HG03469 (cell line): ENCODE measurements at regions not wholly inside any gene's neighbourhood (a gene's known extent, or its start where the extent isn't known, plus 50 kb on each side); places are given as distances from the start of the nearest gene placed in this dataset.
"Not testable (repeated sequence)": the region's sequence is repeated elsewhere in the genome, so short reads cannot be mapped to it uniquely, and the experiment has no call there.

Source experiments
- ATAC-seq: cut with Tn5 transposase; IDR thresholded peaks from one replicate; pipeline ENCODE4 v1.9.1; 2021; ENCODE audit warnings: mild to moderate bottlenecking, moderate library complexity, moderate number of reproducible peaks; ENCODE audit not compliant: unreplicated experiment

DNA sequence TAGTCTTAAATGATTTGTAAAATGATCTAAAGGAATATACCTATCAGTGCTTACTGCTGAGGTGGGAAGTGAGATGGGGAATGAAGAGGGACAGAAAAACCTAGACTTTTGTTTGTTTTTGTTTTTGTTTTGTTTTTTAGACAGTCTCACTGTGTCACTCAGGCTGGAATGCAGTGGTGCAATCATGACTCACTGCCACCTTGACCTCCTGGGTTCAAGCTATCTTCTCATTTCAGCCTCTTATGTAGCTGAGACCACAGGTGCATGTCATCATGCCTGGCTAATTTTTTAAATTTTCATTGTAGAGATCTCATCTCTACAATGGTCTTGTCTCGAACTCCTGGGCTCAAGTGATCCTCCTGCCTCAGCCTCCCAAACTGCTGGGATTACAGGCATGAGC lies 116.4 kb upstream of the SEM1 start:
- no peak for ATAC-seq

DNA sequence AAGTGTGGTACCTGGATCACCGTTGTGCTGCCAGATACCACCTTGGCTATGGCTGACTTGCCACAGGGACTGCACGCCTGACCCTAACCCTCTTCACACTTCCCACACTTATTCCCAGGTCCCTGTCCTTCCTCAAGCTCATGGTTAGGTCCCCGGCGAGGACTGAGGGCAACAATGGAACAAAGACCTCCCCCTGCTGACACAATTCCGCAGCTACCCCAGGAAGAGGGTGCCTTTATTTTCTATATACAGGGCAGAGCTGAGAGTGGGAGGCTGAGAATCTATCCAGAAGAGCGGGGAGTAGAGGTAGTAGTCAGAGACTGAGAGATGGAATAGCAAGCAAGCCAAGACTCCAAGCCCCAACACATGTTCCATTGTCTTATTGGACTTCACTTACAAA lies 118.1 kb upstream of the SEM1 start:
- no peak for ATAC-seq

DNA sequence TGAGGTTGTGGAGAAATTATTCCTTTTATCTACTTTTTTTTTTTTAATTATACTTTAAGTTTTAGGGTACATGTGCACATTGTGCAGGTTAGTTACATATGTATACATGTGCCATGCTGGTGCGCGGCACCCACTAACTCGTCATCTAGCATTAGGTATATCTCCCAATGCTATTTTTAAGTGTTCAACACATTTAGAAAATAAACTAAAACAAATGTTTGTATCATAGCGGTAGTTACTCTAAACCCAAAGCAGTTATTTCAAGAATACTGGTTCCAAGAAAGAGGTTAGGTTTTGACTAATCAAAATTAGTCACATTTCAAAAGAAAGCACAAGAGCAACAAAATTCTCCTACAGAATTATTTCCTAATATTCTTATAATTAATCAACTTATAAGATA lies 119.5 kb upstream of the SEM1 start:
- ATAC-seq: not testable (repeated sequence)

DNA sequence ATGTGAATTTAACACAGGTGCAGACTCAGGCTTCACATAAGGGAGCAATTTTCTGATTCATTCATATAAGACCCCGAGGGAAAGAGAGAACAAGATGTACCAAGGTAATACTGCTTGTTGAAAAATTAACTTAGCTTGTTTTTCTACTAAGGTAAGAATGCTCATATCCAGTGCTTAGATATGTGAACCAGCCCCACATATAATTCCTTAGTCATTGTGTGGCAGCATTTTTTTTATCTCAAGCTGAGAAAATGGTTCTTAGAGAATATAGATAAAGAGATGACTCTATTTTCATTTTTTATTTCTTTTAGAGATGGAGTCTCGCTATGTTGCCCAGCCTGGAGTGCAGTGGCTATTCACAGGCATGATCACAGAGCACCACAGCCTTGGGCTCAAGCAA lies 121.8 kb upstream of the SEM1 start:
- ATAC-seq: no peak

DNA sequence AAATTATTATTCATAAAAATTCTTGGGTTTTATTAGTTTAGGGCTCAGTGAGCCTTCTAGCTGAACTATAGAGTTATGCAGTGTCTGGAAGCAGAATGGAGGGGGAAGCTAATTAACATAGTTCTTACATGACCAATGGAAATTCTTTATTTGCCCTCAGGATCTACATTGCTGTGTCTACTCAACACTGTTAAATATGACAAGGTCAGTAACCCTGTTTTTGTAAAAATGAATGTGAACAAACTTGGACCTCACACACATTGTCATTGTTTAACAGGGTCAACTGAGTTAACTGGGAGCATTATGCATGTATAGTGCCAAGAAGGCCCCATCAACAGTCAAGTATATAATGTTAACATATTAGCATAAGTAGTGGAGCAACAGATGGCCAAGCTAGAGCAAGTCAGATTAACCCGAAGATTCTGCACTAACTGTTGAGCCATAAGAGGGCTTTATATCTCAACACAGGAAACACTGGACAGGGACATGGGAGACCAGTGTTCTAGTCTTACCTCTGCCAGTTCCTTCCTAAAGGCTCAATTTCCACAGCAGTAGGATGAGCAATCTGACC lies 122.5 kb upstream of the SEM1 start:
- no peak for ATAC-seq

DNA sequence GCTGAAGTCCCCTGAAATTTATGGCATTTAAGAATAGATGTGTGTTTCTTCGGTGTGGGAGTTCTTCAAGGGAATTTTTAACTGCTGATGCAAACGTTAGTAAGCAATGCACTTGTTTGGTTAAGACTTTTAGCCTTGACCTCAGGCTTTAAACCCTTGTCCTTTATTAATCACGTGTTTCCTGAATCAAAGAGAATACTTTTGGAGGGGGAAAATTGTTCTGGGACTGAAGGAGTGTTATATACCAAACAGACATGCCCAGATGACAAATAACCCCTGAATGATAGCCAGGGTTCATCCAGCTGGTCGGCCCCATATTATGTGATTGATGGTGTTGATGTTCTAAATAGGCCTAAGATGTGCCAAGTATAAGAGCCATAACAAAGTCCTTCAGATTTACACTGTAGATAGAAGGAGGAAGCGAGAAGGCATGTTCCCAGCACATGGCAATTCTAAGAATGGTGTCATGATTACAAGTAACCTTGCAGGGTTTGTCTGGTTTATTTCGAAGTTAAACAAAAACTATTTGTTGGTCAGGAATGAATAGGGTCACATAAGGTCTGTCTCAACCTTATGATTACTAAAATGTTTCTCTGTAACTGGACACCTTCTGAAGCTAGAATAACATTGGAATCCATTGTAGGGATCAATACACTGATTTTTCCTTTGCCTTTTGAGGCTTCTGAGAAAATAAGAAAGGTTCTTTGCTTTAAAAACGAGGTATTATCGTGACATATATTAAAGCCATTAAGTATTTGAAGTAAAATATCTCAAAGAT lies 124.2 kb upstream of the SEM1 start:
- ATAC-seq: no peak

DNA sequence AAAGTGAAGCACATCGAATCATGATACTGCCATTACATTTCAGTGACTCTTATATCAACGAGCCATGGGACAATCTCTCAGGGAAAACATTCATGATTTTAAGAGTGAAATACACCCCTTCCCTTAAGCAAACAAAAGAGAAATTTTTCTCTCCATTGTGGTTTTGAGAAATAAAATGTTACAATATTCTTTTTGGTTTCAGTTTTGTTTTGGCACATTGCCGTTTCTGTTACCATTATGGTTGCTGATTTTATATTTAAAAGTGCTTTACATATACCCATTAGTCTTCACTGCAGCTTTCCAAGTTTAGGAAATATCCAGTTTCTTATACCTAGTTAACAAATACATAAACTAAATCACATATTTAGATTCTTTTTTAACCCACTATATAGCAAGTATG lies 126.8 kb upstream of the SEM1 start:
- ATAC-seq: no peak

DNA sequence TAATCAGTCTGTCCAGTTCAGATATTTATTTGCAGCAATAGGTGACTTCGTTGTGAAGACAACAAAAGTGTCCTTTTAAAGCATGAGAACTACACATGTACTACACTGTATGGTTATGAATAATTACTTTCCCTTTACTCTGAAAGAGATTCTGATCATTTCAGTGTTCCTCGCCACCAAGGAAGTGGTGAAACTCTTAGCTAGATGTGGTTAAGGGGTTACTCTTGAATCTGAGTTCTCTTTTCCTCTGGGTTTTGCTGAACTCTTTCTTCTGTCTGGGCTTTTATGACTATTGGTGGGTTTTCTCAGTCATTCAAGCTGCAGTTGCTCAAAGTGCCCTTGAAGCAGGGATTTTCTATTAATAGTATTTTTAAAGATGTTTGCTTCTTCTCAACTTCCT lies 127.9 kb upstream of the SEM1 start:
- ATAC-seq: peak; percentile 99

DNA sequence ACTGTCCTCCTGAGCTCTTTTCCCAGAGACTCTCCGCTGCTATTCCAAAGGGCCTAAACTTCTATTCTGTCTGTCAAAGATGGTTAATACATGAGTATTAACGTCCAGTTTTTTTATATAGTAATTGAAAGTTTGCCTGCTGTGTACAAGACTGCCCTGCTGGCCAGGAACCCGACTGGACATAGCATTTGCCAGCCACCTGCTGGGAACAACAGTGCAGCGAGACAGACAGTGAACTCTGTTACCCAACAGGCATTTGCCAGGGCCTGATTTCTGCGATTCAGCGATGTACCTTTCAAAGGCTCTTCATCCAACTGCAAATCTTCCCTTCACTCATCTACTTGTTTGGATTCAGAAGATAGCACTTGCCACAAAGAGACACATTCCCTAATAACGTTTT lies 128.8 kb upstream of the SEM1 start:
- no peak for ATAC-seq

DNA sequence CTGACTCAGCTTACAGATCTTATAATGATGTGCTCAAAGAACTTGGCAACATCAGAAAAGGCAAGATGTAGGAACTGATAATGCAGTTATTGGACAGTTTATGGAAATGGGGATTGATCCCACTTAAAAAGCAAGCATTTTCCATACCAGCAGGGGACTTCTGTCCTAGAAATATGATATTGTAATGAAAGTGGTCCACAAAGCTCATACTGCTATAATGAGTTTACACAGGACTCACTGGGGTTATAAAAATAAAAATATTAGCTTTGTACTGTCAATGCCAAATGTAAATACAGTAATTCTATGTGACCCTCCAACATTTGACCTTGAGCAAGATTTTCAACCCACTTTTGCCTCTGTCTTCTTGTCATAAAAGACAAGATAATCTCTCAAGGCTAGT lies 145.5 kb upstream of the SEM1 start:
- no peak for ATAC-seq

DNA sequence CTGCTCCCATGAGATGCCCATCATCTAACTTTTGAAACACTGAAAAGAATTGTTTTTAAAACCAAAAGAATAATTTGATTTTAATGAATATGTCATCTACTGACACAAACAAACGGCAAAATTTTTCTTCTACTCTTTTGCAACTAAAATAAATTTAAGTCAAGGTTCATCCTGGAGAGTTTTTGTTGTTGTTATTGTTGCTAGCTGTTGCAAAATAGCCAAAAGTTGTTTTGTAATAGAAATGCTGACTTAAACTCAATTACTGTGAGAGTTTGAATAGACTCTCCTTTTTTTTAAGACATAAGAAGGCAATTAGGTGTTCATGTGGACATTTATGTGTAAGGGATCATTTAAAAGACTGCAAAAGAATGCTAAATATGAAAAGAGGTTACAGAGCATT lies 146.0 kb upstream of the SEM1 start:
- ATAC-seq: no peak

DNA sequence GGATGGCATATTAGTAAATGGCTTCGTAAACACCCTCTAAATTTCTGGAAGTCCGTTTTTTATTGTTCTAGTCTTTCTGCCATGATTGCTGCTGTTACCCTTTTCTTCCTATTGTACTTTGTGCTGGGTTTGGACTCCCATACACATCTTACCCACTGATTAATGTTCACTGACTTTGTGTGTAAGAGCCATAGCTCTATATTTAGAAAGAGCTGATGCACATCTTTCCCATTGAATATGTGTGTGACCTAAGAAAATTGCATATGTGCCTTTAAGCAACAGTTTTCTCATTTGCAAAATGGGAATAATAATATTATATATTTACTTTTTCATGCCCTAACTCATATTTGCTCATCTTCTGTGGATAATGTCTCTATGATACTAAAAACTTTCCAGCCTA lies 135.8 kb upstream of the DLX6 start:
- no peak for ATAC-seq

DNA sequence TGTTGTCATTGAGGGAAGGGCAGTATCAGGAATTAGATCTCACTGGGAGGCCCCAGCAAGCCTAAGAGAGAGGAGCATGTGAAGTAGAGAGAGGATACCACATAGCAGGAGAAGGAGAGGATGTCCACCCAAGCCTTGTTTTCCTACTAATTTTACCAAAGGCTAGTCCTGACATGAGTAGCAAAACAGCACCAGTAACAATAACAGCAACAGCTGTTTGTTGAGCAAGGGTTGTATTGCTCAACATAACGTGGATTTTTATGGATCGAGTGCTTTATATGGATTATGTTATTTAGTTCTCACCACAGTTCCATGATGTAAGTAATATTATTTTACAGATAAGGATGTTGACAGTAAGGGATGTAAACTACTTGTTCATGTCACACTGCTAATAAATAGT lies 135.2 kb upstream of the DLX6 start:
- ATAC-seq: no peak

DNA sequence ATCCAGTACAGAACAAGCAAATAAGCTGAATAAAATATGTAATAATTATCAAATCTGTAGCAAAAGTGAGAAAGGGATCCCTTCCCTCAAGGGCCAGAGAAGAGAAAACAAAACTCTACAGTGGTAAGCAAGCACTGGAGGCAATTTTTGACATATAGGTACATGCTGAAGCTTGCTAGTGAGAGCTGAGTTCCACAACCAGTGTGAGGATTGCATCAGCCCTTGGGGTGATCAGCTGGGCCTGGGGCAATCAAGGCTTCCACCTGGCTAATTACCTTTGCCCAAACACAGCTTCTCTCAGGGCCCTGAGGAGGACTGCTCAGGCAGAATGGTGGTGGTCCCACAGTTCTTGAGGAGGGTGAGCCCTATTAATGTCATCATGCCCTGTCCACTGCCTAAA lies 134.4 kb upstream of the DLX6 start:
- no peak for ATAC-seq

DNA sequence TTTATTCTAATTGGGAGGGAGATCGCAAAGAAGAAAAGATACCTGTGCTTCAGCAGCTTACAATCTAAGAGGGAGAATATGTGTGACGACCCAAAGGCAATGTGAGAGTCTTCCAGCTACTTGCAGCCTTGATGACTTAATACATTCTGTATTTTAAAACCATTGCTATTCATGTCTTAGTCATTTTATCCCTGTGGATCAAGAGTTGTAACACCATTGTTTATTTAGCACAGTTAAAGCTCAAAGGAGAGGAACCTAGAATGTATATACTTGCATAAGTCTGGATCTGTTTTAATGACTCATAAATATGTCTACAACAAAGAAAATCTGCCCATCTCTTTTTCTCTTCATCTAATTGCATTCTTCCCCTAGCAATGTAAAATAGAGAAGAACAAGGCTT lies 117.9 kb upstream of the DLX6 start:
- ATAC-seq: no peak

DNA sequence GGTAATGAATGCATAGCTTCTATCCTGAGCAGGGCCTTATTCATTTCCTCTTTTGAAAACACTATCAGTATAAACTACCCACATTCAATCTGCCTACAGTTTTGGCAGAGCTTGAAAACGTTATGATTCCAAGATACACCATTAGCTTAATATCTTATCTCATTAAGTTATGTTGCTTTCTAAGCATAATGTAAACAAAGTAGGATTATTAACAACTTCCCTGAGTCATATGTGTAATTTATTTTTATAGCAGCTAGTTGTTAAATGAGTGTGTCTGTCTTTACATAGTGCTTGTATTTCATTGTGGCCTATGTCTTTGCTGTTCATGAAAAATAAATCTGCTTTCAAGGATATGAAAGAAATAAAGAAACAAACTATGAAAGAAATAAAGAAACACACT lies 106.2 kb upstream of the DLX6 start:
- ATAC-seq: no peak

DNA sequence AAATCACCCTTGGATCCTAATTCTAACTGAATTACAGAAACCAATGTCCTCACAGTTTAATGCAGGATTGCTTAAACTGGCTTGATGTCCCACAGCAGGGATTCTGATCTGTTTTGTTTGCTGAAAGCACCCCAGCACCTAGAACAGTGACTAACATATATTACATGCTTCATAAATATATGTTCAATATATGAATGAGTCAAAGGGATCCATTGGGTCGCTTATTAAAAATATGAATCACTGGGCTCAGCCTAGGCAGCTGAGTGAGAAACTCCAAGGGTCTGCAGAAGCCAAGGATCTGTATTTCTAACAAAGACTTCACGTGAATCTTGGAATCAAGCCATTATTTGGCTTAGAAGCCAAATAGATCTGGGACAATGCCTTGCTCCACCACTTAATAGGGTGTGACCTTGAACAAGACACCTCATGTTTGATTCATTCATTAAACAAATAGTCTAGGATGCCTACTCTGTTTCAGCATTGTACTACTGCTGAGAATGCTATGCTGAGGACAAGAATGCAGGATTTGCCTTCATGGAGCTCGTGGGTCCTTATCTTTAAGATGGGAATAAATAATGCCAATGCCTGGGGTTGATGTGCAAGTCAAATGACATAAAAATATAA lies 103.4 kb upstream of the DLX6 start:
- ATAC-seq: no peak

DNA sequence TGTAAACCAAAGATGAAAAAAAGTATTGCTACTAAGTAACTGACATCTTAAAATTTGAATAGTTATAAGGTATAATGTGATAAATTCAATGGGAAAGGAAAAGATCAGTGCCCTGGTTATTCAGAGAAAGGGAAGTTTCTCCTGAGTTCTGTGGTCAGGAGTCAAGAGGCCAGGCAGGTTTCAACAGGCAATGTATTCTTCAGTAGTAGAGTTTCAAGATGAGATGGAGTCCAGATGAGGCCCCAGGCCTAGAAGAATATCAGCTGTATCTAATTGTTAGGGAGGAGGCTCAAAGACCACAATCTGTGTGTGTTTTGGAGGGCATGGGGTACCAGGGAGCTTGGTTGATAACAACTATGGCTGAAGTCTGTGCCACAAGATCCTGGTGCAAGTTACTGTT lies 101.4 kb upstream of the DLX6 start:
- ATAC-seq: no peak

DNA sequence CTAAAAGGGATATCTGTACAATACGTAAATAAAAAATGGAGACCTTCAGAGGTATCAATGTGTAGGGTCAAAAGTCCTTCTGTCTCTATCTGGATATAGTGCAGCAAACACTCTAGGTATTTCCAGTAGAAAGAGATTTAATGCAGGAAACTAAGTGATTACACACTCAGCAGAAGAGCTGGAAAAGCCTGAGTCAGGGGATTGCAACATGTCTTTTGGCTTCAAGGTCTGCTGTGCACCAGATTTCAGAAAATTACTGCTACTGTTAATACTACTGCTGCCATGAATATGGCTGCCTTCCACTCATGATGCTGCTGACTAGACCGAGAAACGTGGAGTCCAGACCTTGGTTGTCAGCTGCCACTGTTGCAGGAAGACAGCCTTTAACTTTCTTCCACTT lies 94.9 kb upstream of the DLX6 start:
- no peak for ATAC-seq

DNA sequence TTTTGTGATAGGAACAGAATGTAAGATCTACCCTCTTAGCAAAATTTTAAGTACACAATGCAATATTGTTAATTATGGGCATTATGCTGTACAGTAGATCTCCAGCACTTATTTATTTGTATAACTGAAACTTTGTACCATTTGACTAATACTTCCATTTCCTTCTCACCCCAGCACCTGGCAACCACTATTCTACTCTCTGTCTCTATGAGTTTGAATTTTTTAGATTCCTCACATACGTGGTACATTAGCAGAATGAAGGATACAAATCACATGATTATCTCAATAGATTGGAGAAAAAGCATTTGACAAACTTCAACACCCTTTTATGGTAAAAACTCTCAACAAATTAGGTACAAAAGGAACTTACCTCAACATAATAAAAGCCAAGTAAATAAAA lies 90.3 kb upstream of the DLX6 start:
- no peak for ATAC-seq

DNA sequence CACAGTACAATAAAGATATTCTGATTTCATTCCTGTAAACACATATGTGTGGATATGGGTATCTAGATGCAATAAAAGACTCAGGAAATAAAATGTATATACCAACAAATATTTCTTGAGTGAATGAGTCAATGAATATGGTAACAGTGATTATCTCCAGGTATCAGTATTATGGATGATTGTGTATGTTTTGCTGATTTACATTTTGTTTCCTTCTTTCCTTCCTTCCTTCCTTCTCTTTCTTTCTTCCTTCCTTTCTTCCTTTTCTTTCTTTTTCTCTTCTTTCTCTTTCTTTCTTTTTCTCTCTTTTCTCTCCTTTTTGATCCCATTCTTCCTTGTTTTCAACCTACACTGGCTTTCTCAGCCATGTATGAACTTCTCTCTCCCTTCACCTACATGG lies 85.3 kb upstream of the DLX6 start:
- no peak for ATAC-seq

DNA sequence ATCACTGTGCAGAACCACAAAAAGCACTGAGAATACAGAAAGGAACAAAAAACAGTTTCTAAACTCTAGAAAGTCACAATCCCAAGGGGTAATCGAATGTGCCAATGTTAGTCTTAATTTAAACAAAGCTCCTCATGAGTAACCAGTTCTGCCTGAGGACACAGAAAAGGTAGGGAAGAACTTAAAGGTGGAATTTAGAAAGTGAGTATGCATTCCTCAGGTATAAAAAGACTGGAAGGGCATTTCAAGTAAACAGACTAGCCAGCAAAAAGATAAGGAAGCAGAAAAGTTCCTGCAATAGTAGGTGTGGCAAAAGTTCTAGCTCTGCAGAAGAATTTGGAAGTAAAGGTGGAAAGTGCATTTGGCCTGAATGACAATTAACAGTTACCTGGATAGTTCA lies 84.6 kb upstream of the DLX6 start:
- ATAC-seq: no peak

DNA sequence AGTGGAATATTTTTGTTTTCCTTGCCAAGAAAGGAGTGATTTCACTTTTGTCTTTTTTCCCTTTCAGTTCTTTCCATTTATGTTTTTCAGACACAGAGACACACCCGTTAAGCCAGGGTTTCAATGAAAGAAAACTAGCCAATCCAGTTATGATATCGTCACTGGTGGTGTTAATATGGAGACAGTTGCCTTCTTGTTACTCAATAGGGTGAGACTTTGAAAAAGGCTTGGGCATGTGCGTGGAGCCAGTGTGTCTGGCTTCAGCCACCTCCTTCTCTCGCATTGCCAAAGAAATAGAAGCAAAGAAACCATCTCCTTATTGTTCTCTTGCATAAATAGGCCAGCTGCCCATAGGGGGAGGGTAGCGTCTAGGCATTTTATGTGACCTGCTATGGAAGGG lies 84.1 kb upstream of the DLX6 start:
- ATAC-seq: no peak
